Spleen (tissue), 11 donors: ENCODE measurements at regions not wholly inside any gene's neighbourhood (a gene's known extent, or its start where the extent isn't known, plus 50 kb on each side); places are given as distances from the start of the nearest gene placed in this dataset.

Experiments used
- DNase-seq: peaks from one replicate; pipeline ENCODE4 v3.0.0-alpha.2; 2020
- H3K27ac ChIP-seq, 8 donors: fragments of 200-600 bp; sonication (generic) in 7 of 8; 1 replicate in 4 of 8; 2 replicates in 4 of 8; pipeline versions ENCODE4 v1.5.0 to v1.8.0; 2016 to 2021; ENCODE audit warnings: inconsistent platforms in 4 of 8, mild to moderate bottlenecking in 4 of 8, moderate library complexity in 1 of 8
- H3K27me3 ChIP-seq, 7 donors: fragments of 200-600 bp; sonication (generic) in 6 of 7; replicated peaks in 1 of 7; 1 replicate in 4 of 7; 2 replicates in 3 of 7; pipeline versions ENCODE4 v1.5.0 to v1.8.0; 2016 to 2021; ENCODE audit warnings: inconsistent platforms in 3 of 7, mild to moderate bottlenecking in 1 of 7
- H3K36me3 ChIP-seq, 6 donors: fragments of 200-600 bp; sonication (generic) in 5 of 6; 1 replicate in 4 of 6; 2 replicates in 2 of 6; pipeline versions ENCODE4 v1.5.0 to v1.8.0; 2016 to 2021; ENCODE audit warnings: inconsistent platforms in 2 of 6
- H3K4me1 ChIP-seq, 6 donors: fragments of 200-600 bp; sonication (generic) in 5 of 6; 1 replicate in 3 of 6; 2 replicates in 3 of 6; pipeline versions ENCODE4 v1.5.0 to v1.8.0; 2016 to 2021; ENCODE audit warnings: inconsistent platforms in 3 of 6
- H3K4me3 ChIP-seq, 8 donors: fragments of 200-600 bp; sonication (generic) in 7 of 8; 1 replicate in 4 of 8; 2 replicates in 4 of 8; pipeline versions ENCODE4 v1.5.0 to v1.8.0; 2016 to 2021; ENCODE audit warnings: inconsistent platforms in 4 of 8, mild to moderate bottlenecking in 4 of 8, moderate library complexity in 2 of 8
- H3K9me3 ChIP-seq, 8 donors: fragments of 200-600 bp; sonication (generic) in 7 of 8; 1 replicate in 4 of 8; 2 replicates in 4 of 8; pipeline versions ENCODE4 v1.5.0 to v1.8.0; 2016 to 2021; ENCODE audit warnings: inconsistent platforms in 4 of 8
- POLR2A ChIP-seq, 3 donors: fragments of 450-650 bp; IDR thresholded peaks; one replicate each; pipeline ENCODE4 v1.5.1; 2017; ENCODE audit warnings: antibody characterized with exemption in 3 of 3, mild to moderate bottlenecking in 1 of 3
- POLR2AphosphoS5 ChIP-seq, 3 donors: sonication (generic); formaldehyde crosslinking; IDR thresholded peaks; one replicate each; pipeline ENCODE4 v1.5.1; 2017; ENCODE audit warnings: antibody characterized with exemption in 3 of 3
- WGBS, 5 donors: extraction: QIAGEN DNeasy Blood & Tissue Kit in 3 of 5; methylation state at CpG; one replicate each; pipeline versions ENCODE4 v1.1.5 to v1.1.7; 2013 to 2018; 5-methylcytosine and 5-hydroxymethylcytosine counted together
- intact Hi-C: fragments of 100-400 bp; cut with DNase I; formaldehyde crosslinking; loops from one replicate; pipeline ENCODE4 v1.15.0; 2023; ENCODE audit warnings: low total_unique reads
- TF ChIP-seq, protein P1 (sequence below), 11 experiments: fragments of 200-600 bp in 7 of 11; fragments of 450-650 bp in 4 of 11; sonication (generic) in 4 of 11; IDR thresholded peaks in 8 of 11; conservative IDR thresholded peaks in 3 of 11; 1 replicate in 7 of 11; 2 replicates in 4 of 11; pipeline versions ENCODE4 v1.4.0 to v1.8.0; 2016 to 2021; ENCODE audit warnings: antibody characterized with exemption in 11 of 11, inconsistent platforms in 4 of 11, mild to moderate bottlenecking in 1 of 11
- donor health status: healthy with polysubstance abuse.
- donor health status: DM: no; HTN: no; CAD: no; lungs with moderate emphysema.
- donor health status: DM: no; HTN: no; CAD: no.
- donor health status: Bipolar disorder and iron deficiency.
- donor health status: healthy.
- donor health status: DM: no; HTN: no; CAD: no.
- donor health status: DM: yes; HTN: yes; CAD: no.

DNA sequence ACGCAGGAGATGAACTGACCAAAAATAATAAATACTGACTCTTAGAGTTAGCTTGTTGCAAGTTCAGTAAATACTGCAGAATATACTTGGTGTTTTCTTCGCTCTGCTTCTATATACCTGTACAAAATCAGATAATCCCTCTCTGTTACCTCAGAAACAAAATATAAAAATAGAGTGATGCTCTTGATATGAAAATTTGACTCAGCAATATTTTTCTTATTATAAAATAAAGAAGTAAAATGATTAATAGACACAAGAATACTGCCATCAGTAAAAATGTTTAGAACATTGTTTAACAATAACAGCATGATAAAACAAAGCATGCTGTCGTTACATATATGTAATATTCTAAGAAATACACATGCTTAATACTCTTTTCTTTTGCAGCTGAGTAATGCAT, 1366.9 kb upstream of the EYS start:
- Histone ChIP-seq H3K27ac (no peak overlapping the region), H3K36me3 (no peaks in the 10 kb centered on the region), H3K9me3 (peaks cover 0 to 8% (median 0%) of the 10 kb centered on the region in 8 donors), H3K4me1 (no peaks in the 10 kb centered on the region), H3K27me3 (no peaks in the 10 kb centered on the region), H3K4me3 (no peak overlapping the region)
- DNase-seq: no peak
- intact Hi-C loops: no loop called here
- 68 to 72% (median 71%) methylated on average over 3 of the region's 3 CpGs for WGBS, 5 donors
- TF ChIP-seq, protein P1, sequence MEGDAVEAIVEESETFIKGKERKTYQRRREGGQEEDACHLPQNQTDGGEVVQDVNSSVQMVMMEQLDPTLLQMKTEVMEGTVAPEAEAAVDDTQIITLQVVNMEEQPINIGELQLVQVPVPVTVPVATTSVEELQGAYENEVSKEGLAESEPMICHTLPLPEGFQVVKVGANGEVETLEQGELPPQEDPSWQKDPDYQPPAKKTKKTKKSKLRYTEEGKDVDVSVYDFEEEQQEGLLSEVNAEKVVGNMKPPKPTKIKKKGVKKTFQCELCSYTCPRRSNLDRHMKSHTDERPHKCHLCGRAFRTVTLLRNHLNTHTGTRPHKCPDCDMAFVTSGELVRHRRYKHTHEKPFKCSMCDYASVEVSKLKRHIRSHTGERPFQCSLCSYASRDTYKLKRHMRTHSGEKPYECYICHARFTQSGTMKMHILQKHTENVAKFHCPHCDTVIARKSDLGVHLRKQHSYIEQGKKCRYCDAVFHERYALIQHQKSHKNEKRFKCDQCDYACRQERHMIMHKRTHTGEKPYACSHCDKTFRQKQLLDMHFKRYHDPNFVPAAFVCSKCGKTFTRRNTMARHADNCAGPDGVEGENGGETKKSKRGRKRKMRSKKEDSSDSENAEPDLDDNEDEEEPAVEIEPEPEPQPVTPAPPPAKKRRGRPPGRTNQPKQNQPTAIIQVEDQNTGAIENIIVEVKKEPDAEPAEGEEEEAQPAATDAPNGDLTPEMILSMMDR (IDR thresholded peaks at IDR 0.05 in 8 of 11, conservative IDR thresholded peaks at IDR 0.05 in 3 of 11): no peak
- TF ChIP-seq POLR2A (IDR thresholded peaks at IDR 0.05) (no peak), POLR2AphosphoS5 (IDR thresholded peaks at IDR 0.05) (no peak)

DNA sequence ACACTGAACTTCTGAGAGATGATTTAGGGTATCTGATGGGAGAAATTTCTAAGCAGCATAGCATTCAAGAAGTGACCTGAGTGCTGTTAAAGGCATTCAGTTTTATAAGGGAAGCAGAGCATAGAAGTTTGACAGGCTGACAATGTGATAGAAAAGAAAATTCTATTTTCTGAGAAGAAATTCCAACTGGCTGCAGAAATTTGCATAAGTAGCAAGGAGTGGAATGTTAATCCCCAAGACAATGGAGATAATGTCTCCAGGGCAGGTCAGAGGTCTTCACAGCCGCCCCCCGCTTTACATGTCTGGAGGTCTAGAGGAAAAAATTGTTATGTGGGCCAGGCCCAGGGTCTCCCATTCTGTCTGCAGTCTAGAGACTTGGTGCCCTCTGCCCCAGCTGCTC, 1361.8 kb upstream of the EYS start:
- H3K36me3 ChIP-seq: no peaks in the 10 kb centered on the region
- intact Hi-C loops: no loop called here
- no peaks in the 10 kb centered on the region for H3K4me1 ChIP-seq
- WGBS, 5 donors: 90 to 97% (median 94%) methylated on average over 2 of the region's 2 CpGs
- no peaks in the 10 kb centered on the region for H3K27me3 ChIP-seq
- no peak overlapping the region for H3K4me3 ChIP-seq
- peaks cover 0 to 10% (median 0%) of the 10 kb centered on the region in 8 donors for H3K9me3 ChIP-seq
- DNase-seq: no peak
- TF ChIP-seq, protein P1 (IDR thresholded peaks at IDR 0.05 in 8 of 11, conservative IDR thresholded peaks at IDR 0.05 in 3 of 11): no peak
- no peak for TF ChIP-seq POLR2A (IDR thresholded peaks at IDR 0.05)
- no peak for TF ChIP-seq POLR2AphosphoS5 (IDR thresholded peaks at IDR 0.05)
- H3K27ac ChIP-seq: no peak overlapping the region

GRCh38 chr6:67064323-67064722, 1357.3 kb upstream of the EYS start:
- no peak overlapping the region for H3K4me3 ChIP-seq
- intact Hi-C loops: no loop called here
- H3K27me3 ChIP-seq: no peaks in the 10 kb centered on the region
- H3K27ac ChIP-seq: no peak overlapping the region
- H3K4me1 ChIP-seq: no peaks in the 10 kb centered on the region
- no peak for DNase-seq
- 61 to 91% (median 67%) methylated on average over 1 of the region's 1 CpG for WGBS, 5 donors
- TF ChIP-seq, protein P1 (IDR thresholded peaks at IDR 0.05 in 8 of 11, conservative IDR thresholded peaks at IDR 0.05 in 3 of 11): no peak
- peaks cover 0 to 37% (median 11%) of the 10 kb centered on the region in 8 donors for H3K9me3 ChIP-seq
- no peaks in the 10 kb centered on the region for H3K36me3 ChIP-seq

DNA sequence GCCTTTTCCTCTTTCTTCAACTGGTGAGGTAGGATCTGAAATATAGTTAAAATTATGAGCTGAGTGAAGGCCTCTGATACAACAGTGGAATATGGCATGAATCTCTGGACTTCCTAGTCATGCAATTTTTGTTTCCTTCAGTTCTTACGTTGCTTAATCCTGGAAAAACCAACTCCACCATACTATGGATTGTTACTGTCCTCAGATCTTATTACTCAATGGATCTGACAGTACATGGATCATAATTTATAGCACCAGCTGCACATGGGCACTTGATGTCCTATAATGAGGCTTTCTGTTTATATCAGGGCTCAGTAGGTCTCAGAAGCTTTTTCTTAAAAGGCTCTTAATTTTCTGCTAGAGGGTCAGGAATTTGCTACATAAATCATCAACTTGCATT, 1341.0 kb upstream of the EYS start:
- Histone ChIP-seq H3K36me3 (no peaks in the 10 kb centered on the region), H3K4me1 (no peaks in the 10 kb centered on the region), H3K4me3 (no peak overlapping the region), H3K27me3 (no peaks in the 10 kb centered on the region), H3K27ac (no peak overlapping the region), H3K9me3 (peaks cover 0 to 5% (median 0%) of the 10 kb centered on the region in 8 donors)
- no peak for DNase-seq
- TF ChIP-seq POLR2AphosphoS5 (IDR thresholded peaks at IDR 0.05): no peak
- intact Hi-C loops: no loop called here
- 42 to 58% (median 45%) methylated on average over 1 of the region's 1 CpG for WGBS, 5 donors

GRCh38 chr6:67045076-67045475, 1338.0 kb upstream of the EYS start:
- H3K36me3 ChIP-seq: no peaks in the 10 kb centered on the region
- no peak for TF ChIP-seq POLR2A (IDR thresholded peaks at IDR 0.05)
- no peak for TF ChIP-seq POLR2AphosphoS5 (IDR thresholded peaks at IDR 0.05)
- TF ChIP-seq, protein P1 (IDR thresholded peaks at IDR 0.05 in 8 of 11, conservative IDR thresholded peaks at IDR 0.05 in 3 of 11): no peak
- no peak overlapping the region for H3K27ac ChIP-seq
- WGBS, 5 donors: 63 to 78% (median 72%) methylated on average over 3 of the region's 3 CpGs
- H3K4me3 ChIP-seq: no peak overlapping the region
- H3K9me3 ChIP-seq: no peaks in the 10 kb centered on the region
- H3K4me1 ChIP-seq: no peaks in the 10 kb centered on the region
- DNase-seq: no peak
- no peaks in the 10 kb centered on the region for H3K27me3 ChIP-seq
- intact Hi-C loops: no loop called here
